IMR-90 (cell line): ENCODE measurements at regions not wholly inside any gene's neighbourhood (a gene's known extent, or its start where the extent isn't known, plus 50 kb on each side); places are given as distances from the start of the nearest gene placed in this dataset.

Experiments used
- ATAC-seq: fragments of 200-7000 bp; cut with Tn5 transposase; 2 replicates; pipeline ENCODE4 v1.9.1; 2020; ENCODE audit warnings: low read depth, mild to moderate bottlenecking, moderate library complexity
- BruUV-seq: library from RNA; stranded (reverse); fragments of 400-500 nt; replicated peaks from 2 replicates; lab custom pipeline; 2021; lab: Mats Ljungman, UMichigan
- CTCF ChIA-PET: fragments of 300-600 bp; formaldehyde crosslinking; extraction: SDS; loops from one replicate; lab custom pipeline; 2021; ENCODE audit warnings: antibody characterized with exemption; lab: Yijun Ruan, JAX
- POLR2A ChIA-PET: fragments of 300-600 bp; sonication (Branson Sonifier 250); formaldehyde crosslinking; loops from one replicate; lab custom pipeline; 2022; ENCODE audit warnings: antibody characterized with exemption; ENCODE audit not compliant: unreplicated experiment; lab: Charles Lee
- DNase-seq: peaks from one replicate; pipeline ENCODE4 v3.0.0; 2013
- H2AFZ ChIP-seq: replicated peaks from 2 replicates; pipeline ENCODE3; 2013; ENCODE audit warnings: low read length, mild to moderate bottlenecking; ENCODE audit not compliant: poor library complexity
- H2AK5ac ChIP-seq: 2 replicates; pipeline ENCODE4 v1.6.1; 2013; ENCODE audit warnings: low read depth, low read length, inconsistent platforms
- H2AK9ac ChIP-seq: replicated peaks from 2 replicates; pipeline ENCODE3; 2013; ENCODE audit warnings: mild to moderate bottlenecking, low read depth, low read length, moderate library complexity; ENCODE audit not compliant: poor library complexity
- H2BK120ac ChIP-seq: 2 replicates; pipeline ENCODE4 v1.6.1; 2013; ENCODE audit warnings: low read depth, low read length, inconsistent platforms
- H2BK15ac ChIP-seq: 3 replicates; pipeline ENCODE4 v1.6.1; 2013; ENCODE audit warnings: low read depth, low read length, inconsistent platforms
- H2BK20ac ChIP-seq: 2 replicates; pipeline ENCODE4 v1.6.1; 2013; ENCODE audit warnings: low read depth, mild to moderate bottlenecking, inconsistent platforms, low read length, moderate library complexity
- H2BK5ac ChIP-seq: 2 replicates; pipeline ENCODE4 v1.6.1; 2013; ENCODE audit warnings: mild to moderate bottlenecking, low read depth, low read length, inconsistent platforms; ENCODE audit not compliant: poor library complexity, severe bottlenecking
- H3K14ac ChIP-seq: replicated peaks from 2 replicates; pipeline ENCODE4 v1.6.1; 2013; ENCODE audit warnings: low read depth, low read length, inconsistent platforms
- H3K18ac ChIP-seq: 2 replicates; pipeline ENCODE4 v1.6.1; 2013; ENCODE audit warnings: low read depth, low read length, control low read depth
- H3K23ac ChIP-seq: 2 replicates; pipeline ENCODE4 v1.6.1; 2013; ENCODE audit warnings: low read depth, low read length, inconsistent platforms
- H3K27ac ChIP-seq: 2 replicates; pipeline ENCODE4 v1.5.1; 2013; ENCODE audit warnings: mild to moderate bottlenecking, control low read depth, low read length; ENCODE audit not compliant: insufficient read depth
- H3K27me3 ChIP-seq: 2 replicates; pipeline ENCODE4 v1.6.1; 2013; ENCODE audit warnings: low read length; ENCODE audit not compliant: control insufficient read depth, insufficient read depth
- H3K36me3 ChIP-seq: 2 replicates; pipeline ENCODE4 v1.6.1; 2013; ENCODE audit warnings: low read length, mixed read lengths; ENCODE audit not compliant: control insufficient read depth, insufficient read depth
- H3K4ac ChIP-seq: 2 replicates; pipeline ENCODE4 v1.6.1; 2013; ENCODE audit warnings: low read depth, low read length, inconsistent platforms
- H3K4me1 ChIP-seq: 2 replicates; pipeline ENCODE4 v1.6.1; 2013; ENCODE audit warnings: low read length, mixed read lengths; ENCODE audit not compliant: control insufficient read depth, insufficient read depth
- H3K4me2 ChIP-seq: 2 replicates; pipeline ENCODE4 v1.6.1; 2013; ENCODE audit warnings: low read depth, mild to moderate bottlenecking, control low read depth, low read length, moderate library complexity
- H3K4me3 ChIP-seq: 2 replicates; pipeline ENCODE4 v1.5.1; 2013; ENCODE audit warnings: low read depth, mild to moderate bottlenecking, control low read depth, low read length, moderate library complexity; ENCODE audit not compliant: insufficient read depth
- H3K56ac ChIP-seq: 2 replicates; pipeline ENCODE4 v1.6.1; 2013; ENCODE audit warnings: low read length, inconsistent platforms; ENCODE audit not compliant: insufficient read depth; ENCODE audit errors: extremely low read depth
- H3K79me1 ChIP-seq, 2 experiments: 2 replicates each; pipeline ENCODE4 v1.6.1; 2013; ENCODE audit warnings: low read length in 2 of 2, inconsistent platforms in 1 of 2, low read depth in 1 of 2
- H3K9ac ChIP-seq: 2 replicates; pipeline ENCODE4 v1.6.1; 2013; ENCODE audit warnings: low read depth, low read length, control low read depth
- H3K9me1 ChIP-seq: 2 replicates; pipeline ENCODE4 v1.6.1; 2013; ENCODE audit warnings: low read length, inconsistent platforms; ENCODE audit not compliant: insufficient read depth
- H3K9me3 ChIP-seq: 2 replicates; pipeline ENCODE4 v1.6.1; 2013; ENCODE audit warnings: low read length; ENCODE audit not compliant: control insufficient read depth, insufficient read depth
- H4K20me1 ChIP-seq: 2 replicates; pipeline ENCODE4 v1.6.1; 2013; ENCODE audit warnings: low read length, inconsistent platforms; ENCODE audit not compliant: insufficient read depth
- H4K5ac ChIP-seq: 2 replicates; pipeline ENCODE4 v1.6.1; 2013; ENCODE audit warnings: mild to moderate bottlenecking, low read depth, low read length, control low read depth
- H4K8ac ChIP-seq, 2 experiments: 2 replicates each; pipeline ENCODE4 v1.6.1; 2013; ENCODE audit warnings: low read depth in 2 of 2, low read length in 2 of 2, control low read depth in 1 of 2, inconsistent platforms in 1 of 2
- H4K91ac ChIP-seq: 2 replicates; pipeline ENCODE4 v1.6.1; 2013; ENCODE audit warnings: low read depth, low read length, inconsistent platforms; ENCODE audit not compliant: insufficient read depth
- BHLHE40 ChIP-seq: fragments of 150-350 bp; IDR thresholded peaks from 2 replicates; pipeline ENCODE4 v1.6.1; 2016; ENCODE audit warnings: mild to moderate bottlenecking, low read depth, low read length
- CEBPB ChIP-seq: IDR thresholded peaks from 2 replicates; pipeline ENCODE4 v1.6.1; 2012; ENCODE audit warnings: low read depth, low read length, improper control_type of control experiment
- CHD1 ChIP-seq: IDR thresholded peaks from 2 replicates; pipeline ENCODE4 v1.6.1; 2012; ENCODE audit warnings: low read depth, low read length, improper control_type of control experiment
- ELK1 ChIP-seq: fragments of 150-350 bp; IDR thresholded peaks from 2 replicates; pipeline ENCODE4 v1.6.1; 2016; ENCODE audit warnings: low read depth, mild to moderate bottlenecking, low read length, moderate library complexity, borderline replicate concordance
- MAFK ChIP-seq: IDR thresholded peaks from 2 replicates; pipeline ENCODE4 v1.6.1; 2012; ENCODE audit warnings: low read depth, low read length, improper control_type of control experiment
- MAZ ChIP-seq: IDR thresholded peaks from 2 replicates; pipeline ENCODE4 v1.6.1; 2012; ENCODE audit warnings: low read depth, mild to moderate bottlenecking, low read length, improper control_type of control experiment, moderate library complexity, borderline replicate concordance
- MXI1 ChIP-seq: IDR thresholded peaks from 2 replicates; pipeline ENCODE4 v1.6.1; 2012; ENCODE audit warnings: low read depth, mild to moderate bottlenecking, low read length, moderate library complexity, borderline replicate concordance
- NFE2L2 ChIP-seq: fragments of 150-350 bp; IDR thresholded peaks from 2 replicates; pipeline ENCODE4 v1.6.1; 2016; ENCODE audit warnings: low read depth, mild to moderate bottlenecking, low read length
- POLR2A ChIP-seq: IDR thresholded peaks from 2 replicates; pipeline ENCODE4 v1.6.1; 2012; ENCODE audit warnings: mild to moderate bottlenecking, low read depth, low read length
- RCOR1 ChIP-seq: IDR thresholded peaks from 2 replicates; pipeline ENCODE4 v1.6.1; 2012; ENCODE audit warnings: mild to moderate bottlenecking, low read length, improper control_type of control experiment; ENCODE audit not compliant: insufficient replicate concordance
- RFX5 ChIP-seq: IDR thresholded peaks from 2 replicates; pipeline ENCODE4 v1.8.0; 2012; ENCODE audit warnings: low read depth, mild to moderate bottlenecking, low read length, moderate library complexity
- SMC3 ChIP-seq: fragments of 150-350 bp; IDR thresholded peaks from 2 replicates; pipeline ENCODE4 v1.6.1; 2016; ENCODE audit warnings: low read depth, mild to moderate bottlenecking, antibody characterized with exemption, low read length, moderate library complexity
- WGBS, 2 experiments: methylation state at CpG; one replicate each; pipeline versions ENCODE4 v1.1.5 to v1.1.7; 2013; ENCODE audit warnings: missing lambda C conversion rate in 2 of 2; ENCODE audit not compliant: insufficient read length in 1 of 2; ENCODE audit errors: extremely low coverage in 2 of 2; 5-methylcytosine and 5-hydroxymethylcytosine counted together
- dilution Hi-C: fragments of 300-500 bp; cut with HindIII; formaldehyde crosslinking; loops from one replicate; pipeline ENCODE4 v1.14.3; 2018; ENCODE audit warnings: low sequenced_read_pairs; ENCODE audit not compliant: unreplicated experiment
- in situ Hi-C: fragments of 300-500 bp; cut with MboI; formaldehyde crosslinking; loops from 3 replicates; pipeline ENCODE4 v1.14.3; 2019; ENCODE audit warnings: low sequenced_read_pairs, inconsistent platforms, mixed read lengths
- intact Hi-C: fragments of 100-400 bp; cut with micrococcal nuclease; formaldehyde crosslinking; loops from 2 replicates; pipeline ENCODE4 v1.10.0; 2022
- TF ChIP-seq, protein P1 (sequence below): fragments of 150-350 bp; IDR thresholded peaks from 2 replicates; pipeline ENCODE4 v1.6.1; 2017; ENCODE audit warnings: mild to moderate bottlenecking, antibody characterized with exemption, low read length, low read depth
- TF ChIP-seq, protein P2 (sequence below): conservative IDR thresholded peaks from 2 replicates; pipeline ENCODE4 v1.5.1; 2012; ENCODE audit warnings: mild to moderate bottlenecking, low read depth, low read length, improper control_type of control experiment

- Histone ChIP-seq H3K79me1 (no peaks in the 10 kb centered on the region), H3K9me3 (no peaks in the 10 kb centered on the region), H3K4ac (no peak overlapping the region), H2BK5ac (no peak overlapping the region), H2BK15ac (no peak overlapping the region), H3K27ac (no peak overlapping the region), H3K36me3 (no peaks in the 10 kb centered on the region), H3K9ac (no peak overlapping the region), H3K27me3 (no peaks in the 10 kb centered on the region), H4K20me1 (no peaks in the 10 kb centered on the region), H2AK9ac (no peak overlapping the region), H3K18ac (no peak overlapping the region), H2AK5ac (no peak overlapping the region), H3K4me3 (no peak overlapping the region), H4K91ac (no peak overlapping the region), H2BK20ac (no peak overlapping the region), H4K5ac (no peak overlapping the region), H3K4me1 (no peaks in the 10 kb centered on the region), H3K56ac (no peak overlapping the region), H3K14ac (no peak overlapping the region), H4K8ac (no peak overlapping the region), H3K23ac (no peak overlapping the region), H2AFZ (no peak overlapping the region), H2BK120ac (no peak overlapping the region), H3K4me2 (no peak overlapping the region), H3K9me1 (no peaks in the 10 kb centered on the region)
- ChIA-PET POLR2A (no interaction called here), CTCF (interaction anchor here (0.5 kb wide), 1 partner anchor 61 kb away, joined by 3 read pairs; no protein-coding TSS in a partner anchor)
- dilution Hi-C loops: no loop called here
- intact Hi-C loops: no loop called here
- no peak for TF ChIP-seq ELK1
- TF ChIP-seq CEBPB: no peak
- TF ChIP-seq, protein P1, sequence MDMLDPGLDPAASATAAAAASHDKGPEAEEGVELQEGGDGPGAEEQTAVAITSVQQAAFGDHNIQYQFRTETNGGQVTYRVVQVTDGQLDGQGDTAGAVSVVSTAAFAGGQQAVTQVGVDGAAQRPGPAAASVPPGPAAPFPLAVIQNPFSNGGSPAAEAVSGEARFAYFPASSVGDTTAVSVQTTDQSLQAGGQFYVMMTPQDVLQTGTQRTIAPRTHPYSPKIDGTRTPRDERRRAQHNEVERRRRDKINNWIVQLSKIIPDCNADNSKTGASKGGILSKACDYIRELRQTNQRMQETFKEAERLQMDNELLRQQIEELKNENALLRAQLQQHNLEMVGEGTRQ: no peak
- no peak for TF ChIP-seq RFX5
- TF ChIP-seq, protein P2, sequence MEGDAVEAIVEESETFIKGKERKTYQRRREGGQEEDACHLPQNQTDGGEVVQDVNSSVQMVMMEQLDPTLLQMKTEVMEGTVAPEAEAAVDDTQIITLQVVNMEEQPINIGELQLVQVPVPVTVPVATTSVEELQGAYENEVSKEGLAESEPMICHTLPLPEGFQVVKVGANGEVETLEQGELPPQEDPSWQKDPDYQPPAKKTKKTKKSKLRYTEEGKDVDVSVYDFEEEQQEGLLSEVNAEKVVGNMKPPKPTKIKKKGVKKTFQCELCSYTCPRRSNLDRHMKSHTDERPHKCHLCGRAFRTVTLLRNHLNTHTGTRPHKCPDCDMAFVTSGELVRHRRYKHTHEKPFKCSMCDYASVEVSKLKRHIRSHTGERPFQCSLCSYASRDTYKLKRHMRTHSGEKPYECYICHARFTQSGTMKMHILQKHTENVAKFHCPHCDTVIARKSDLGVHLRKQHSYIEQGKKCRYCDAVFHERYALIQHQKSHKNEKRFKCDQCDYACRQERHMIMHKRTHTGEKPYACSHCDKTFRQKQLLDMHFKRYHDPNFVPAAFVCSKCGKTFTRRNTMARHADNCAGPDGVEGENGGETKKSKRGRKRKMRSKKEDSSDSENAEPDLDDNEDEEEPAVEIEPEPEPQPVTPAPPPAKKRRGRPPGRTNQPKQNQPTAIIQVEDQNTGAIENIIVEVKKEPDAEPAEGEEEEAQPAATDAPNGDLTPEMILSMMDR: no peak
- no peak for TF ChIP-seq MXI1
- no peak for TF ChIP-seq POLR2A
- TF ChIP-seq RCOR1: no peak
- TF ChIP-seq BHLHE40: no peak
- TF ChIP-seq MAZ: no peak
- no peak for TF ChIP-seq CHD1
- no peak for TF ChIP-seq SMC3
- TF ChIP-seq MAFK: no peak
- TF ChIP-seq NFE2L2: no peak
- no CpG with 5 or more reads among the region's 1 CpG for WGBS, 2 experiments
- ATAC-seq (no peak), DNase-seq (no peak)
- in situ Hi-C loops: no loop called here
- no TSS peak for BruUV-seq
Observed at GRCh38 chr6:122223251-122223650, 176.2 kb upstream of the HSF2 start.
